GM10266 (cell line): ENCODE measurements at regions not wholly inside any gene's neighbourhood (a gene's known extent, or its start where the extent isn't known, plus 50 kb on each side); places are given as distances from the start of the nearest gene placed in this dataset.

Experiments
- DNase-seq: peaks from one replicate; pipeline ENCODE4 v3.0.0; 2012; ENCODE audit errors: extremely low spot score
- TF ChIP-seq, protein P1 (sequence below): IDR thresholded peaks from 2 replicates; pipeline ENCODE4 v1.5.1; 2012; ENCODE audit warnings: mild to moderate bottlenecking, low read depth; ENCODE audit not compliant: control insufficient read depth, insufficient read depth; ENCODE audit errors: missing control alignments

GRCh38 chr2:109064660-109065390 lies 64.2 kb upstream of the SH3RF3 start:
- TF ChIP-seq, protein P1, sequence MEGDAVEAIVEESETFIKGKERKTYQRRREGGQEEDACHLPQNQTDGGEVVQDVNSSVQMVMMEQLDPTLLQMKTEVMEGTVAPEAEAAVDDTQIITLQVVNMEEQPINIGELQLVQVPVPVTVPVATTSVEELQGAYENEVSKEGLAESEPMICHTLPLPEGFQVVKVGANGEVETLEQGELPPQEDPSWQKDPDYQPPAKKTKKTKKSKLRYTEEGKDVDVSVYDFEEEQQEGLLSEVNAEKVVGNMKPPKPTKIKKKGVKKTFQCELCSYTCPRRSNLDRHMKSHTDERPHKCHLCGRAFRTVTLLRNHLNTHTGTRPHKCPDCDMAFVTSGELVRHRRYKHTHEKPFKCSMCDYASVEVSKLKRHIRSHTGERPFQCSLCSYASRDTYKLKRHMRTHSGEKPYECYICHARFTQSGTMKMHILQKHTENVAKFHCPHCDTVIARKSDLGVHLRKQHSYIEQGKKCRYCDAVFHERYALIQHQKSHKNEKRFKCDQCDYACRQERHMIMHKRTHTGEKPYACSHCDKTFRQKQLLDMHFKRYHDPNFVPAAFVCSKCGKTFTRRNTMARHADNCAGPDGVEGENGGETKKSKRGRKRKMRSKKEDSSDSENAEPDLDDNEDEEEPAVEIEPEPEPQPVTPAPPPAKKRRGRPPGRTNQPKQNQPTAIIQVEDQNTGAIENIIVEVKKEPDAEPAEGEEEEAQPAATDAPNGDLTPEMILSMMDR = no peak
- DNase-seq = no peak

DNA sequence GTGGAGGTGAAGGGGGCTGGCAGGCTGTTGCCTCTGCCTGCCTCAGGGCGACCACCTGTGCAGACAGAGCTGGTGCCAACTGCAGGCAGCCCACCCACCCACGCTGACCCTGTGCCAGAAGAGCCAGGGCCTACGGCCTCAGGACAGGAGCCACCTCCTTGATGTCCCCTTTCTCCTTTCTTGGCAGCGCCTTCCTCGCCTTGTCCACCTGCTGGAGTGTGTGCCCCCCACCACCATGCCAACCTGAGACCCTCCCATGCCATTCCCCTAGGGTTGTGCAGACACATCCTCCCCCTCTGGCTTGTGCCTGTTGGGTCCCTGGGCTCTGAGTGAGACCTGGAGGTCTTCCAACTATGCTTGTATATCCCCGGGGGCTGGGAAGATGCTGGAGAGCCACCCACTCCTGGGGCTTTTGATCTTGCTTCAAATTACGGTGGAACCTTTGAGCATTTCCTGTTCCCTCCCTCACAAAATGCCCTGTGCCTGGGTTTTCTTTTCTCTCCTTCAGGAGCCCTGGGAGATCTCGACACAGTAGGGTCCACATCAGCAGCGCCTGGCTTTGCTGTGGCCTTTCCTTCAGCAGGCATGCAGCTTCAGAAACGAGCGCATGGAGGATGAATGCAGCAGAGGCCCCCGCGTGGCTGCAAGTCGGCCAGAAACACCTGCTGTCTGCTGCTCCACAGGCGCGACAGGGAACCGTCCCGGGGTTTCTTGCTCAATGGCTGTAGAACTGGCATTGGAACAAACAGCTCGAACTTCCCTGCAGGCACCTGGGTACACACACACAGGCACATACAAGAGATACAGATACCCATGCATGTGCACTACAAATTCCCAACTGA lies 65.9 kb upstream of the SH3RF3 start:
- DNase-seq = no peak

GRCh38 chr2:109062145-109062858 lies 66.7 kb upstream of the SH3RF3 start:
- no peak for DNase-seq
- TF ChIP-seq, protein P1 = no peak

More for the DNA sequence above, 65.9 kb upstream of the SH3RF3 start:
- TF ChIP-seq, protein P1 = no peak

GRCh38 chr2:109061736-109062135 lies 67.3 kb upstream of the SH3RF3 start:
- TF ChIP-seq, protein P1 = no peak

GRCh38 chr2:109060496-109060895 lies 68.5 kb upstream of the SH3RF3 start:
- no peak for DNase-seq
- TF ChIP-seq, protein P1 = no peak

More at GRCh38 chr2:109061736-109062135, 67.3 kb upstream of the SH3RF3 start:
- DNase-seq = no peak

DNA sequence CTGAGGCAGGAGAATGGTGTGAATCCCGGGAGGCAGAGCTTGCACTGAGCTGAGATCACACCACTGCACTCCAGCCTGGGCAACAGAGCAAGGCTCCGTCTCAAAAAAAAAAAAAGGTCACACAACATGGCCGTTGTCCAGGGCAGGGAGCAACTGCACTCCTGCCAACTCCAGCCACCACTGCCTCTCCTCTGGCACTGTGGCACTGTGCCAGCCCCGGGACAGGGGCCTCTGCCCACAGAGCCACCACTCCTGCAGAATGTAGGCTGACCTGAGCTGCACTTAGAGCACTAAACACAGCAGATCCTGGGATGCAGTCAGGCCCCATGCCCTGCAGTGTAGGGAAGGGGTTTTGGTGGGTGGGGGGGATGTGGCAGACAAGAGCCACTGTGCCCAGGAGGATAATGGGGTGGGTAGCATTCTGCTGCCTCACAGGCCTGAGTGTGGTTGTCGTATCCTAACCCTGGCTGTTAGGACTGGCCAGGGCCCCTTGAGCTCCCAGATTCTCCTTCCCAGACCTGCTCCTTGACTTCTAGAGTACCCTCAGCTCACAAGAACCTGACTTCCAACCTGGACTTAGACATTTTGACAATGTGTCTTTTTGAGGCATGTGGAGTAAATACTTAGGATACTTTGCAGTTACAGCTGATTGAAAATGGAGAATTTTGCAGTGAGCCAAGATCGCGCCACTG lies 69.4 kb upstream of the SH3RF3 start:
- DNase-seq = no peak
- TF ChIP-seq, protein P1 = no peak
